Transverse colon (tissue), 3 donors: ENCODE measurements at regions not wholly inside any gene's neighbourhood (a gene's known extent, or its start where the extent isn't known, plus 50 kb on each side); places are given as distances from the start of the nearest gene placed in this dataset.

Source experiments
- EP300 ChIP-seq: sonication (generic); formaldehyde crosslinking; IDR thresholded peaks from one replicate; pipeline ENCODE4 v1.6.1; 2017; ENCODE audit warnings: antibody characterized with exemption, low read depth
- TF ChIP-seq, protein P1 (sequence below), 5 experiments: fragments of 200-600 bp in 3 of 5; fragments of 450-650 bp in 2 of 5; sonication (generic) in 3 of 5; IDR thresholded peaks; 1 replicate in 2 of 5; 2 replicates in 3 of 5; pipeline ENCODE4 v1.5.1; 2016 to 2017; ENCODE audit warnings: antibody characterized with exemption in 5 of 5, inconsistent platforms in 3 of 5, mild to moderate bottlenecking in 2 of 5, moderate library complexity in 1 of 5

DNA sequence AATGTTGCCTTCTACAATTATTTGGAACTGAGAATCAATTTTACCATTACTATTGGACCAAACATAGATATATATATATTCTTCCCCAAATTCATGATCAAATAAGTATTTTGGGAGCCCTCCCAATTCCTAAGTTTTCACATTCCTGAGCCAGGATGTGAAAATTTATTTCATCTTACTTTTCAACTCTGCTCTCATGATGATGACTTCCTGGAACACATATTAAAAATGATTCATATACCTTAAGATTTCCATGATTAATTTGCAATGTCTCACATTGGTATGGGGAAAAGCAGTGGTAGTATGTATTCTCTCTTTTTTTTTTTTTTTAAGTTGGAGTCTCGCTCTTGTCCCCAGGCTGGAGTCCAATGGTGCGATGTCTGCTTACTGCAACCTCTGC is 596.1 kb upstream of the ZEB2 start:
- TF ChIP-seq, protein P1, sequence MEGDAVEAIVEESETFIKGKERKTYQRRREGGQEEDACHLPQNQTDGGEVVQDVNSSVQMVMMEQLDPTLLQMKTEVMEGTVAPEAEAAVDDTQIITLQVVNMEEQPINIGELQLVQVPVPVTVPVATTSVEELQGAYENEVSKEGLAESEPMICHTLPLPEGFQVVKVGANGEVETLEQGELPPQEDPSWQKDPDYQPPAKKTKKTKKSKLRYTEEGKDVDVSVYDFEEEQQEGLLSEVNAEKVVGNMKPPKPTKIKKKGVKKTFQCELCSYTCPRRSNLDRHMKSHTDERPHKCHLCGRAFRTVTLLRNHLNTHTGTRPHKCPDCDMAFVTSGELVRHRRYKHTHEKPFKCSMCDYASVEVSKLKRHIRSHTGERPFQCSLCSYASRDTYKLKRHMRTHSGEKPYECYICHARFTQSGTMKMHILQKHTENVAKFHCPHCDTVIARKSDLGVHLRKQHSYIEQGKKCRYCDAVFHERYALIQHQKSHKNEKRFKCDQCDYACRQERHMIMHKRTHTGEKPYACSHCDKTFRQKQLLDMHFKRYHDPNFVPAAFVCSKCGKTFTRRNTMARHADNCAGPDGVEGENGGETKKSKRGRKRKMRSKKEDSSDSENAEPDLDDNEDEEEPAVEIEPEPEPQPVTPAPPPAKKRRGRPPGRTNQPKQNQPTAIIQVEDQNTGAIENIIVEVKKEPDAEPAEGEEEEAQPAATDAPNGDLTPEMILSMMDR (IDR thresholded peaks at IDR 0.05): no peak
- TF ChIP-seq EP300: no peak
